HepG2 (cell line): ENCODE measurements at regions not wholly inside any gene's neighbourhood (a gene's known extent, or its start where the extent isn't known, plus 50 kb on each side); places are given as distances from the start of the nearest gene placed in this dataset.

Source experiments
- AGO2 ChIP-seq: fragments of 200-400 bp; formaldehyde crosslinking; optimal IDR thresholded peaks from 2 replicates; pipeline ENCODE3; 2017; ENCODE audit warnings: mild to moderate bottlenecking, low read depth, low read length, moderate library complexity
- ATF2 ChIP-seq: sonication (generic); formaldehyde crosslinking; IDR thresholded peaks from 2 replicates; pipeline ENCODE4 v1.4.0; 2020; ENCODE audit warnings: missing genetic modification reagents
- GRHL1 ChIP-seq: sonication (generic); formaldehyde crosslinking; conservative IDR thresholded peaks from 2 replicates; pipeline ENCODE4 v1.8.0; 2022; ENCODE audit warnings: missing genetic modification reagents
- HBP1 ChIP-seq: IDR thresholded peaks from 2 replicates; pipeline ENCODE4 v1.6.1; 2016; ENCODE audit warnings: low read depth, control low read depth
- HMGXB3 ChIP-seq: sonication (generic); formaldehyde crosslinking; IDR thresholded peaks from 2 replicates; pipeline ENCODE4 v1.4.0; 2020; ENCODE audit warnings: missing genetic modification reagents, borderline replicate concordance
- MEF2D ChIP-seq: sonication (generic); formaldehyde crosslinking; IDR thresholded peaks from 2 replicates; pipeline ENCODE4 v1.5.1; 2020; ENCODE audit warnings: mild to moderate bottlenecking, missing genetic modification reagents
- PHF21A ChIP-seq: sonication (generic); formaldehyde crosslinking; IDR thresholded peaks from 2 replicates; pipeline ENCODE4 v1.5.0; 2020; ENCODE audit warnings: mild to moderate bottlenecking, missing genetic modification reagents
- RAD51 ChIP-seq: fragments of 450-650 bp; IDR thresholded peaks from 2 replicates; pipeline ENCODE4 v1.6.1; 2016; ENCODE audit warnings: borderline replicate concordance
- SNAPC2 ChIP-seq: sonication (generic); formaldehyde crosslinking; IDR thresholded peaks from 2 replicates; pipeline ENCODE4 v1.8.1; 2022; ENCODE audit warnings: mild to moderate bottlenecking, missing genetic modification reagents
- SUZ12 ChIP-seq: fragments of 150-350 bp; IDR thresholded peaks from 2 replicates; pipeline ENCODE4 v1.6.1; 2014; ENCODE audit warnings: low read depth, low read length
- TIGD3 ChIP-seq: sonication (generic); formaldehyde crosslinking; IDR thresholded peaks from 2 replicates; pipeline ENCODE4 v1.5.1; 2020; ENCODE audit warnings: mild to moderate bottlenecking, missing genetic modification reagents, borderline replicate concordance
- U2AF2 ChIP-seq: fragments of 200-400 bp; formaldehyde crosslinking; IDR thresholded peaks from 2 replicates; pipeline ENCODE4 v1.6.1; 2017; ENCODE audit warnings: low read depth, mild to moderate bottlenecking, low read length
- ZBTB42 ChIP-seq: sonication (generic); formaldehyde crosslinking; IDR thresholded peaks from 2 replicates; pipeline ENCODE4 v1.5.0; 2020; ENCODE audit warnings: mild to moderate bottlenecking, missing genetic modification reagents
- ZNF143 ChIP-seq: sonication (generic); formaldehyde crosslinking; IDR thresholded peaks from 2 replicates; pipeline ENCODE4 v1.4.0; 2020; ENCODE audit warnings: missing genetic modification reagents
- ZNF256 ChIP-seq: sonication (generic); formaldehyde crosslinking; conservative IDR thresholded peaks from 2 replicates; pipeline ENCODE4 v1.4.0; 2020; ENCODE audit warnings: missing genetic modification reagents
- ZNF597 ChIP-seq: sonication (generic); formaldehyde crosslinking; IDR thresholded peaks from 2 replicates; pipeline ENCODE4 v1.5.0; 2020; ENCODE audit warnings: missing genetic modification reagents
- ZNF614 ChIP-seq: IDR thresholded peaks from 2 replicates; pipeline ENCODE4 v1.6.1; 2018; ENCODE audit warnings: missing biosample characterization, missing genetic modification reagents, inconsistent platforms, borderline replicate concordance
- ZNF616 ChIP-seq: sonication (generic); formaldehyde crosslinking; IDR thresholded peaks from 2 replicates; pipeline ENCODE4 v1.5.0; 2020; ENCODE audit warnings: low read depth, mild to moderate bottlenecking, missing genetic modification reagents

GRCh38 chr13:26989261-26989956 lies 182.2 kb downstream of the USP12 start (continued):
- TF ChIP-seq ZBTB42 (CRISPR knock-in tag) (no peak), MEF2D (CRISPR knock-in tag) (no peak), HBP1 (CRISPR knock-in tag) (no peak), SUZ12 (no peak), HMGXB3 (CRISPR knock-in tag) (no peak), PHF21A (CRISPR knock-in tag) (0 out of 2 replicates have a peak, but pooled peaks have one; percentile 30), GRHL1 (CRISPR knock-in tag) (no peak), TIGD3 (CRISPR knock-in tag) (no peak), RAD51 (no peak), AGO2 (no peak), U2AF2 (no peak), ZNF616 (CRISPR knock-in tag) (no peak), SNAPC2 (CRISPR knock-in tag) (no peak), ATF2 (CRISPR knock-in tag) (no peak), ZNF256 (CRISPR knock-in tag) (no peak), ZNF143 (CRISPR knock-in tag) (no peak), ZNF614 (CRISPR knock-in tag) (no peak), ZNF597 (no peak)
